ENCODE measurements at regions not wholly inside any gene's neighbourhood (a gene's known extent, or its start where the extent isn't known, plus 50 kb on each side); places are given as distances from the start of the nearest gene placed in this dataset.

DNA sequence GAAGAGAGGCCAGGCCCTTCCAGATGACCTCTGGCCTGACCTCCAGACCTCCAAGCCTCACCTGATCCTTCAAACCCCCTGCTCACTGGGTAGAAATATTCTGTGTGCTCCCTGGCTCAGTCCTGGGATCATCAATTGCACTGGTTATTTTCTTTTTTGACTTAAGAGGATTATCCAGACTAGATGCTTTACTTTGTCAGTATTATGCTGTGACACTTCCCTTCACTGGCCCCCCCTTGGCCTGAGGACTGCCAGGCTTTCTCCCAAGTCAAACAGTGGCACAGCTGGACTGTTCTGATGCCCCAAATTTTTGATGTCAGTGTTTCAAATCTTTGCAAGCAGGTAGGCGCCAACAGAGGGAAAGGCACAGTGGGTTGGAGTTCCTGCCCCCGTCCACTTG, 156.3 kb upstream of the SKOR2 start:
- ATAC-seq, result no peak
- TF ChIP-seq TOX (CRISPR knock-in tag; IDR thresholded peaks at IDR 0.05; ENCODE audit: borderline replicate concordance) (no peak), PPARA (CRISPR knock-in tag; IDR thresholded peaks at IDR 0.05; ENCODE audit: borderline replicate concordance) (no peak), SNAI2 (CRISPR knock-in tag; IDR thresholded peaks at IDR 0.05) (no peak), CSDC2 (CRISPR knock-in tag; IDR thresholded peaks at IDR 0.05) (no peak), ZFP3 (CRISPR knock-in tag; IDR thresholded peaks at IDR 0.05) (no peak), ZFP30 (CRISPR knock-in tag; IDR thresholded peaks at IDR 0.05) (no peak), BACH2 (CRISPR knock-in tag; IDR thresholded peaks at IDR 0.05; ENCODE audit: borderline replicate concordance) (no peak), ESRRG (CRISPR knock-in tag; IDR thresholded peaks at IDR 0.05) (no peak), ZC3H10 (CRISPR knock-in tag; IDR thresholded peaks at IDR 0.05) (no peak), OSR1 (CRISPR knock-in tag; IDR thresholded peaks at IDR 0.05) (no peak), ZNF8 (CRISPR knock-in tag; IDR thresholded peaks at IDR 0.05) (no peak)

DNA sequence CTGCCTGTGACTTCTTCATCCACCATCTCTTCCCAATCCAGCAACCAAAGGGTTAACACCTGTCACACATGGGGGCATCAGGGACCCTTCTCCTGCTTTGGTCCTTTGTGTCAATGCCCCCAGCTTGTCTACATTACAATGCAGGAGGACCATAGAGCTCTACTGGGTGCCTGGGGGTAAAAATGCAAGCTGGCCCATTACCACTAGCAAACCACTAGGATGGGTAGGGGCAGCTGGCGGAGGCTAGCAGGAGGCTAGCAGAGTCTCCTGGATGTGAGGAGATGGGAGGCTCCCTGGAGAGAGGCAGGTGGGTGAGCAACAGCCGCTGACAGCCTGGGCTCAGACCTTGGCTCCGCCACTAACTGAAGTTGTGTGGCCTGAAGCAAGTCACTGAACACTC, 153.4 kb upstream of the SKOR2 start:
- no peak for TF ChIP-seq ZC3H10 (CRISPR knock-in tag; IDR thresholded peaks at IDR 0.05)
- TF ChIP-seq, protein P1, sequence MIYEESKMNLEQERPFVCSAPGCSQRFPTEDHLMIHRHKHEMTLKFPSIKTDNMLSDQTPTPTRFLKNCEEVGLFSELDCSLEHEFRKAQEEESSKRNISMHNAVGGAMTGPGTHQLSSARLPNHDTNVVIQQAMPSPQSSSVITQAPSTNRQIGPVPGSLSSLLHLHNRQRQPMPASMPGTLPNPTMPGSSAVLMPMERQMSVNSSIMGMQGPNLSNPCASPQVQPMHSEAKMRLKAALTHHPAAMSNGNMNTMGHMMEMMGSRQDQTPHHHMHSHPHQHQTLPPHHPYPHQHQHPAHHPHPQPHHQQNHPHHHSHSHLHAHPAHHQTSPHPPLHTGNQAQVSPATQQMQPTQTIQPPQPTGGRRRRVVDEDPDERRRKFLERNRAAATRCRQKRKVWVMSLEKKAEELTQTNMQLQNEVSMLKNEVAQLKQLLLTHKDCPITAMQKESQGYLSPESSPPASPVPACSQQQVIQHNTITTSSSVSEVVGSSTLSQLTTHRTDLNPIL (CRISPR knock-in tag; IDR thresholded peaks at IDR 0.05; ENCODE audit: low read depth), result no peak
- TF ChIP-seq ZNF8 (CRISPR knock-in tag; IDR thresholded peaks at IDR 0.05), result no peak
- TF ChIP-seq, protein P2, sequence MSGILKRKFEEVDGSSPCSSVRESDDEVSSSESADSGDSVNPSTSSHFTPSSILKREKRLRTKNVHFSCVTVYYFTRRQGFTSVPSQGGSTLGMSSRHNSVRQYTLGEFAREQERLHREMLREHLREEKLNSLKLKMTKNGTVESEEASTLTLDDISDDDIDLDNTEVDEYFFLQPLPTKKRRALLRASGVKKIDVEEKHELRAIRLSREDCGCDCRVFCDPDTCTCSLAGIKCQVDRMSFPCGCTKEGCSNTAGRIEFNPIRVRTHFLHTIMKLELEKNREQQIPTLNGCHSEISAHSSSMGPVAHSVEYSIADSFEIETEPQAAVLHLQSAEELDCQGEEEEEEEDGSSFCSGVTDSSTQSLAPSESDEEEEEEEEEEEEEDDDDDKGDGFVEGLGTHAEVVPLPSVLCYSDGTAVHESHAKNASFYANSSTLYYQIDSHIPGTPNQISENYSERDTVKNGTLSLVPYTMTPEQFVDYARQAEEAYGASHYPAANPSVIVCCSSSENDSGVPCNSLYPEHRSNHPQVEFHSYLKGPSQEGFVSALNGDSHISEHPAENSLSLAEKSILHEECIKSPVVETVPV (CRISPR knock-in tag; IDR thresholded peaks at IDR 0.05), result no peak
- TF ChIP-seq ESRRG (CRISPR knock-in tag; IDR thresholded peaks at IDR 0.05), result no peak
- TF ChIP-seq ZNF565 (CRISPR knock-in tag; conservative IDR thresholded peaks at IDR 0.05; ENCODE audit: low read depth), result no peak
- TF ChIP-seq TOX (CRISPR knock-in tag; IDR thresholded peaks at IDR 0.05; ENCODE audit: borderline replicate concordance), result no peak
- TF ChIP-seq TCF4 (CRISPR knock-in tag; IDR thresholded peaks at IDR 0.05; ENCODE audit: borderline replicate concordance), result no peak
- TF ChIP-seq, protein P3, sequence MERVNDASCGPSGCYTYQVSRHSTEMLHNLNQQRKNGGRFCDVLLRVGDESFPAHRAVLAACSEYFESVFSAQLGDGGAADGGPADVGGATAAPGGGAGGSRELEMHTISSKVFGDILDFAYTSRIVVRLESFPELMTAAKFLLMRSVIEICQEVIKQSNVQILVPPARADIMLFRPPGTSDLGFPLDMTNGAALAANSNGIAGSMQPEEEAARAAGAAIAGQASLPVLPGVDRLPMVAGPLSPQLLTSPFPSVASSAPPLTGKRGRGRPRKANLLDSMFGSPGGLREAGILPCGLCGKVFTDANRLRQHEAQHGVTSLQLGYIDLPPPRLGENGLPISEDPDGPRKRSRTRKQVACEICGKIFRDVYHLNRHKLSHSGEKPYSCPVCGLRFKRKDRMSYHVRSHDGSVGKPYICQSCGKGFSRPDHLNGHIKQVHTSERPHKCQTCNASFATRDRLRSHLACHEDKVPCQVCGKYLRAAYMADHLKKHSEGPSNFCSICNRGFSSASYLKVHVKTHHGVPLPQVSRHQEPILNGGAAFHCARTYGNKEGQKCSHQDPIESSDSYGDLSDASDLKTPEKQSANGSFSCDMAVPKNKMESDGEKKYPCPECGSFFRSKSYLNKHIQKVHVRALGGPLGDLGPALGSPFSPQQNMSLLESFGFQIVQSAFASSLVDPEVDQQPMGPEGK (CRISPR knock-in tag; IDR thresholded peaks at IDR 0.05; ENCODE audit: borderline replicate concordance), result no peak
- TF ChIP-seq PPARA (CRISPR knock-in tag; IDR thresholded peaks at IDR 0.05; ENCODE audit: borderline replicate concordance), result no peak
- TF ChIP-seq BACH2 (CRISPR knock-in tag; IDR thresholded peaks at IDR 0.05; ENCODE audit: borderline replicate concordance), result no peak
- TF ChIP-seq ZFP30 (CRISPR knock-in tag; IDR thresholded peaks at IDR 0.05), result no peak
- ATAC-seq, result no peak

DNA sequence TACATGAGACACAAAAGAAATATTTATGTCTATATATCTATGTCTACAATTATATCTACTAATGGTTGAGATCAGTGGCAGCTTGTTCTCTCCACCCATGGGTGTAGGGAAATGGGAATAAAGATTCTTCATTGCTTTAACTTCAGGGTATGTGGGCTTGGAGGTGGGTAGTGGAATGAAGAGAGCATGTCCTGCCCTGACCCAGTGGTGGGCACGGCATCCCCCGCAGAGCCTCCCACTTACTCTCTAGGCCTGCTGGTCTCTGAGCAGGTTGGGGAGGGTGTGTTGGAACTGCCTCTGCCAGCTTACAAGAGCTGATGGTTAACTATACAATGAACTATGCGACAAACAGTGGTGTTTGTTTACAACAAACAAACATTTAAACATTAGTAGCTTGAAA, 152.5 kb upstream of the SKOR2 start:
- no peak for TF ChIP-seq ZNF8 (CRISPR knock-in tag; IDR thresholded peaks at IDR 0.05)
- no peak for TF ChIP-seq PPARA (CRISPR knock-in tag; IDR thresholded peaks at IDR 0.05; ENCODE audit: borderline replicate concordance)
- TF ChIP-seq, protein P1 (CRISPR knock-in tag; IDR thresholded peaks at IDR 0.05; ENCODE audit: low read depth), result no peak
- TF ChIP-seq, protein P3 (CRISPR knock-in tag; IDR thresholded peaks at IDR 0.05; ENCODE audit: borderline replicate concordance), result no peak
- ATAC-seq, result no peak

DNA sequence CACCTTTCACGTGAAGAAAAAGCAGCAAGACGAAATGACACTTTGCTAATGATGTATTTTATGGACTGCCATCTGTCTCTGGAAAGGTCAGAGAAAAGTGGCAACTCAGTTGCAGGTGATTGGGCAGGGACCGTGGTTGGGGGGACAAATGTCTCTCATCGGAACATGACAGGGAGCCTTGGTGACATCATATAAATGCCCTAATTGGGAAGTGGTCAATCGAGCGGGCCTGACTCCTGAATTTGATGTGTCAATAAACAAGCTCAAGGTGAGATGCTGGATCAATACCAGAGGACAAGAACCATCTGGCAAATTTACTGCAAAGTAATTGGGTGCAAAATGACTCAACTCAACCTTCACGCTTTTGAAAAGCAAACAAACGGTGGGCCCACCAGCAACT, 151.9 kb upstream of the SKOR2 start:
- ATAC-seq, result no peak
- no peak for TF ChIP-seq RARB (CRISPR knock-in tag; IDR thresholded peaks at IDR 0.05)
- TF ChIP-seq, protein P4, sequence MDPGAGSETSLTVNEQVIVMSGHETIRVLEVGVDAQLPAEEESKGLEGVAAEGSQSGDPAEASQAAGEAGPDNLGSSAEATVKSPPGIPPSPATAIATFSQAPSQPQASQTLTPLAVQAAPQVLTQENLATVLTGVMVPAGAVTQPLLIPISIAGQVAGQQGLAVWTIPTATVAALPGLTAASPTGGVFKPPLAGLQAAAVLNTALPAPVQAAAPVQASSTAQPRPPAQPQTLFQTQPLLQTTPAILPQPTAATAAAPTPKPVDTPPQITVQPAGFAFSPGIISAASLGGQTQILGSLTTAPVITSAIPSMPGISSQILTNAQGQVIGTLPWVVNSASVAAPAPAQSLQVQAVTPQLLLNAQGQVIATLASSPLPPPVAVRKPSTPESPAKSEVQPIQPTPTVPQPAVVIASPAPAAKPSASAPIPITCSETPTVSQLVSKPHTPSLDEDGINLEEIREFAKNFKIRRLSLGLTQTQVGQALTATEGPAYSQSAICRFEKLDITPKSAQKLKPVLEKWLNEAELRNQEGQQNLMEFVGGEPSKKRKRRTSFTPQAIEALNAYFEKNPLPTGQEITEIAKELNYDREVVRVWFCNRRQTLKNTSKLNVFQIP (CRISPR knock-in tag; IDR thresholded peaks at IDR 0.05; ENCODE audit: borderline replicate concordance, low read depth), result no peak
- TF ChIP-seq, protein P3 (CRISPR knock-in tag; IDR thresholded peaks at IDR 0.05; ENCODE audit: borderline replicate concordance), result no peak
- TF ChIP-seq, protein P1 (CRISPR knock-in tag; IDR thresholded peaks at IDR 0.05; ENCODE audit: low read depth), result no peak
- TF ChIP-seq SNAI2 (CRISPR knock-in tag; IDR thresholded peaks at IDR 0.05), result no peak
- TF ChIP-seq, protein P2 (CRISPR knock-in tag; IDR thresholded peaks at IDR 0.05), result no peak
- no peak for TF ChIP-seq OSR1 (CRISPR knock-in tag; IDR thresholded peaks at IDR 0.05)
- no peak for TF ChIP-seq ZC3H10 (CRISPR knock-in tag; IDR thresholded peaks at IDR 0.05)
